ENCODE measurements at regions not wholly inside any gene's neighbourhood (a gene's known extent, or its start where the extent isn't known, plus 50 kb on each side); places are given as distances from the start of the nearest gene placed in this dataset.

- H3K27me3 Mint-ChIP-seq (ENCODE audit: insufficient read depth): peaks cover 14% of the 10 kb centered on the region
- peaks cover 7% of the 10 kb centered on the region; the same call in 1 of the 2 replicates for H3K4me1 Mint-ChIP-seq (ENCODE audit: low read depth)
- H3K4me3 Mint-ChIP-seq: no peak overlapping the region
- no peaks in the 10 kb centered on the region for H3K36me3 Mint-ChIP-seq (ENCODE audit: low read depth)
- DNase-seq: no peak
- H3K9me3 Mint-ChIP-seq: no peaks in the 10 kb centered on the region
- H3K27ac Mint-ChIP-seq: no peak overlapping the region
- TF ChIP-seq CTCF (IDR thresholded peaks at IDR 0.05): no peak
Measured at GRCh38 chr2:230593765-230594164, 118.9 kb upstream of the CAB39 start.

- no peak for DNase-seq
- no peaks in the 10 kb centered on the region for H3K36me3 Mint-ChIP-seq (ENCODE audit: low read depth)
- H3K27ac Mint-ChIP-seq: no peak overlapping the region
- no peak overlapping the region for H3K4me3 Mint-ChIP-seq
- H3K9me3 Mint-ChIP-seq: no peaks in the 10 kb centered on the region
- no peak for TF ChIP-seq CTCF (IDR thresholded peaks at IDR 0.05)
- H3K4me1 Mint-ChIP-seq (ENCODE audit: low read depth): peaks cover 7% of the 10 kb centered on the region; the same call in 1 of the 2 replicates
- H3K27me3 Mint-ChIP-seq (ENCODE audit: insufficient read depth): peaks cover 14% of the 10 kb centered on the region
Measured at GRCh38 chr2:230594286-230594840, 118.3 kb upstream of the CAB39 start.

GRCh38 chr2:230599853-230600252, 112.8 kb upstream of the CAB39 start:
- no peak for TF ChIP-seq CTCF (IDR thresholded peaks at IDR 0.05)
- no peaks in the 10 kb centered on the region for H3K9me3 Mint-ChIP-seq
- H3K27me3 Mint-ChIP-seq (ENCODE audit: insufficient read depth): peaks cover 8% of the 10 kb centered on the region
- no peak for DNase-seq
- H3K27ac Mint-ChIP-seq: no peak overlapping the region
- H3K4me3 Mint-ChIP-seq: no peak overlapping the region
- H3K4me1 Mint-ChIP-seq (ENCODE audit: low read depth): no peaks in the 10 kb centered on the region
- H3K36me3 Mint-ChIP-seq (ENCODE audit: low read depth): no peaks in the 10 kb centered on the region

GRCh38 chr2:230600285-230600684, 112.4 kb upstream of the CAB39 start:
- peaks cover 8% of the 10 kb centered on the region for H3K27me3 Mint-ChIP-seq (ENCODE audit: insufficient read depth)
- TF ChIP-seq CTCF (IDR thresholded peaks at IDR 0.05): no peak
- no peak overlapping the region for H3K4me3 Mint-ChIP-seq
- H3K36me3 Mint-ChIP-seq (ENCODE audit: low read depth): no peaks in the 10 kb centered on the region
- H3K4me1 Mint-ChIP-seq (ENCODE audit: low read depth): no peaks in the 10 kb centered on the region
- DNase-seq: no peak
- no peaks in the 10 kb centered on the region for H3K9me3 Mint-ChIP-seq
- H3K27ac Mint-ChIP-seq: no peak overlapping the region

- no peak for DNase-seq
- no peak overlapping the region for H3K27ac Mint-ChIP-seq
- no peaks in the 10 kb centered on the region for H3K4me1 Mint-ChIP-seq (ENCODE audit: low read depth)
- H3K36me3 Mint-ChIP-seq (ENCODE audit: low read depth): no peaks in the 10 kb centered on the region
- H3K27me3 Mint-ChIP-seq (ENCODE audit: insufficient read depth): peaks cover 8% of the 10 kb centered on the region
- no peak overlapping the region for H3K4me3 Mint-ChIP-seq
- H3K9me3 Mint-ChIP-seq: no peaks in the 10 kb centered on the region
- TF ChIP-seq CTCF (IDR thresholded peaks at IDR 0.05): no peak
Measured at GRCh38 chr2:230600881-230601280, 111.8 kb upstream of the CAB39 start.

GRCh38 chr2:230601510-230601909, 111.1 kb upstream of the CAB39 start:
- H3K27ac Mint-ChIP-seq: no peak overlapping the region
- H3K4me1 Mint-ChIP-seq (ENCODE audit: low read depth): no peaks in the 10 kb centered on the region
- H3K36me3 Mint-ChIP-seq (ENCODE audit: low read depth): no peaks in the 10 kb centered on the region
- no peak for TF ChIP-seq CTCF (IDR thresholded peaks at IDR 0.05)
- H3K27me3 Mint-ChIP-seq (ENCODE audit: insufficient read depth): peaks cover 10% of the 10 kb centered on the region
- H3K4me3 Mint-ChIP-seq: no peak overlapping the region
- DNase-seq: no peak
- peaks cover 4% of the 10 kb centered on the region for H3K9me3 Mint-ChIP-seq

Measured in HFFc6 (cell line).